ENCODE measurements at regions not wholly inside any gene's neighbourhood (a gene's known extent, or its start where the extent isn't known, plus 50 kb on each side); places are given as distances from the start of the nearest gene placed in this dataset.

- no peak for TF ChIP-seq RBM39 (IDR thresholded peaks at IDR 0.05; ENCODE audit: low read depth, low read length, poor library complexity, severe bottlenecking)
- no peak for TF ChIP-seq U2AF1 (optimal IDR thresholded peaks at IDR 0.05; ENCODE audit: low read depth, low read length)
- no peak for TF ChIP-seq ZNF792 (CRISPR knock-in tag; IDR thresholded peaks at IDR 0.05)
- TF ChIP-seq CENPBD1 (CRISPR knock-in tag; IDR thresholded peaks at IDR 0.05; ENCODE audit: borderline replicate concordance, low read depth), result no peak
- TF ChIP-seq NR0B2 (CRISPR knock-in tag; IDR thresholded peaks at IDR 0.05), result no peak
- TF ChIP-seq MLXIP (CRISPR knock-in tag; IDR thresholded peaks at IDR 0.05; ENCODE audit: borderline replicate concordance), result no peak
- TF ChIP-seq ZBTB40 (IDR thresholded peaks at IDR 0.05), result no peak
- no peak for TF ChIP-seq ZBTB40 (CRISPR knock-in tag; IDR thresholded peaks at IDR 0.05)
- TF ChIP-seq ELK4 (CRISPR knock-in tag; IDR thresholded peaks at IDR 0.05; ENCODE audit: borderline replicate concordance), result no peak
- no peak for TF ChIP-seq SNAPC2 (CRISPR knock-in tag; IDR thresholded peaks at IDR 0.05)
- CTCF ChIA-PET (ENCODE audit: low intra/inter-chr PET ratio, low total read pairs), result no interaction called here
- H3K27ac ChIP-seq (ENCODE audit: extremely low read length, insufficient read depth, low read length), result no peak overlapping the region
- no peaks in the 10 kb centered on the region for H3K9me3 ChIP-seq (ENCODE audit: low read length)
- no peaks in the 10 kb centered on the region for H4K20me1 ChIP-seq (ENCODE audit: insufficient read depth, low read length)
- no peak overlapping the region for H3K9ac ChIP-seq (ENCODE audit: insufficient read depth, low read depth, low read length)
- FAIRE-seq, result no peak
- no peaks in the 10 kb centered on the region for H3K79me2 ChIP-seq (ENCODE audit: insufficient read depth, low read length)
- BruUV-seq (replicated peaks), result no TSS peak
- in situ Hi-C loops (cut with HindIII; ENCODE audit: extremely low pct_ligation_motif_present, low pct_unique_long_range_greater_than_20kb) (no loop called here), intact Hi-C loops (cut with micrococcal nuclease; ENCODE audit: unreplicated experiment) (no loop called here)
- POLR2A ChIA-PET, result no interaction called here
- DNase-seq (ENCODE audit: low spot score), result no peak
- no peak for ATAC-seq
- no peak overlapping the region for H2AFZ ChIP-seq (ENCODE audit: low read length)
- H3K4me2 ChIP-seq (ENCODE audit: low read depth, low read length), result no peak overlapping the region
- H3K4me1 ChIP-seq (ENCODE audit: insufficient read depth, low read length), result no peaks in the 10 kb centered on the region
- no peaks in the 10 kb centered on the region for H3K27me3 ChIP-seq (ENCODE audit: control insufficient read depth in 1 of 2, insufficient read depth in 2 of 2, low read length in 2 of 2)
- no peak overlapping the region for H3K4me3 ChIP-seq (replicated peaks in 1 of 3; ENCODE audit: insufficient read depth in 1 of 3, low read depth in 2 of 3, low read length in 3 of 3)
- WGBS (ENCODE audit: low lambda C conversion rate), result 2% methylated on average over 7 of the region's 7 CpGs
- H3K36me3 ChIP-seq (replicated peaks in 1 of 2; ENCODE audit: control insufficient read depth in 1 of 2, insufficient read depth in 2 of 2, low read length in 2 of 2), result no peaks in the 10 kb centered on the region
These were observed 280.0 kb downstream of the GALR1 start for GRCh38 chr18:77529492-77530176.

Measured in HepG2 (cell line).